Neural crest cell (in vitro differentiated cells): ENCODE measurements at regions not wholly inside any gene's neighbourhood (a gene's known extent, or its start where the extent isn't known, plus 50 kb on each side); places are given as distances from the start of the nearest gene placed in this dataset.

Source experiments
- DNase-seq: peaks from one replicate; pipeline ENCODE4 v3.0.0; 2021; ENCODE audit warnings: low read depth, mixed read lengths, low spot score
- H3K27ac Mint-ChIP-seq: one replicate; pipeline ENCODE4 v1.8.0; 2021; ENCODE audit warnings: mild to moderate bottlenecking, mixed read lengths; ENCODE audit not compliant: unreplicated experiment
- H3K27me3 Mint-ChIP-seq: 2 replicates; pipeline ENCODE4 v1.8.0; 2021; ENCODE audit warnings: low read depth, mild to moderate bottlenecking, mixed read lengths
- H3K36me3 Mint-ChIP-seq: 2 replicates; pipeline ENCODE4 v1.8.0; 2021; ENCODE audit warnings: low read depth, mild to moderate bottlenecking, mixed read lengths
- H3K4me1 Mint-ChIP-seq: 2 replicates; pipeline ENCODE4 v1.8.0; 2021; ENCODE audit warnings: mixed read lengths
- H3K4me3 Mint-ChIP-seq: one replicate; pipeline ENCODE4 v1.8.0; 2021; ENCODE audit warnings: mild to moderate bottlenecking, mixed read lengths
- H3K9me3 Mint-ChIP-seq: 2 replicates; pipeline ENCODE4 v1.8.0; 2021; ENCODE audit warnings: mixed read lengths
- TF ChIP-seq, protein P1 (sequence below): fragments of 200-600 bp; sonication (generic); conservative IDR thresholded peaks from 2 replicates; pipeline ENCODE4 v1.5.0; 2021; ENCODE audit warnings: antibody characterized with exemption, mild to moderate bottlenecking

DNA sequence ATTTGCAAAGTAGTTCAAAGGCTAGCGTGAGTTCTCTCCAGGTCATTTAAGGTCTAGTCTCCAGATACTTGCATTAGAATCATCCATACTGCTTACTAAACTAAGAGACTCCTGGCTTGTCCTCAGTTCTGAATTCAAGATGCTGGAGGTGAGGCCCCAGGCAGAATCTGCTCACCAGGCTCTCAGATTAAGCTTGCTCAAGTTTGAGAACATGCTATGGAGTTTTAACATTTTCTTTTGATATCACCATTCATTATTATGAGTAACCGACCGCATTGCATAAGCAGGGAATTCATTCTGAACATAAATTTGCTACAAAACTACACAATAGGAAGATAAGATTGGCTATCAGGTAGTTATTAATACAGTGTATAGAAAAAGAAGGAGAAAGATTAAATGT, 409.7 kb upstream of the FANCL start:
- no peak overlapping the region for H3K27ac Mint-ChIP-seq
- H3K27me3 Mint-ChIP-seq, result no peaks in the 10 kb centered on the region
- DNase-seq, result no peak
- no peaks in the 10 kb centered on the region for H3K36me3 Mint-ChIP-seq
- no peaks in the 10 kb centered on the region for H3K4me1 Mint-ChIP-seq
- TF ChIP-seq, protein P1, sequence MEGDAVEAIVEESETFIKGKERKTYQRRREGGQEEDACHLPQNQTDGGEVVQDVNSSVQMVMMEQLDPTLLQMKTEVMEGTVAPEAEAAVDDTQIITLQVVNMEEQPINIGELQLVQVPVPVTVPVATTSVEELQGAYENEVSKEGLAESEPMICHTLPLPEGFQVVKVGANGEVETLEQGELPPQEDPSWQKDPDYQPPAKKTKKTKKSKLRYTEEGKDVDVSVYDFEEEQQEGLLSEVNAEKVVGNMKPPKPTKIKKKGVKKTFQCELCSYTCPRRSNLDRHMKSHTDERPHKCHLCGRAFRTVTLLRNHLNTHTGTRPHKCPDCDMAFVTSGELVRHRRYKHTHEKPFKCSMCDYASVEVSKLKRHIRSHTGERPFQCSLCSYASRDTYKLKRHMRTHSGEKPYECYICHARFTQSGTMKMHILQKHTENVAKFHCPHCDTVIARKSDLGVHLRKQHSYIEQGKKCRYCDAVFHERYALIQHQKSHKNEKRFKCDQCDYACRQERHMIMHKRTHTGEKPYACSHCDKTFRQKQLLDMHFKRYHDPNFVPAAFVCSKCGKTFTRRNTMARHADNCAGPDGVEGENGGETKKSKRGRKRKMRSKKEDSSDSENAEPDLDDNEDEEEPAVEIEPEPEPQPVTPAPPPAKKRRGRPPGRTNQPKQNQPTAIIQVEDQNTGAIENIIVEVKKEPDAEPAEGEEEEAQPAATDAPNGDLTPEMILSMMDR, result no peak
- H3K4me3 Mint-ChIP-seq, result no peak overlapping the region
- H3K9me3 Mint-ChIP-seq, result no peaks in the 10 kb centered on the region

DNA sequence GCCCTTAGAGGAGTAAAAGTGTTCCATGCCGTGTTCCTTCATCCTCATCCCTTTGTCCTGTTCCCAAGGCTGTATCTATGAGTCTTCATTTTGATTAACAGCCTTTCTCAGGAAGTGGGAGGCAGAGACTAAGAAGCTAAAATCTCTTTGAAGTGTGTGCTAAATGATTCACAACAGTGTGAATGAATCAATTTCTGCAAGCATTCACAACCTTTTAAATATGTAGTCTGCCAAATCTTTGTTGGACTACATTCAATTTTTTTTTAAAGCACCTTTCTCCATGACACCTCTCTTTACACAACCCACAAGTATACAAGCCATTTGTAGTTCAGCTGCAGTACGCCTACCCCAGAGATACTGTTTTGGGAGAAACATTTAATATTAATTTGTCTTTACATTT, 408.6 kb upstream of the FANCL start:
- no peak overlapping the region for H3K4me3 Mint-ChIP-seq
- H3K27ac Mint-ChIP-seq, result no peak overlapping the region
- H3K4me1 Mint-ChIP-seq, result no peaks in the 10 kb centered on the region
- no peaks in the 10 kb centered on the region for H3K9me3 Mint-ChIP-seq
- TF ChIP-seq, protein P1, result no peak
- H3K27me3 Mint-ChIP-seq, result no peaks in the 10 kb centered on the region
- no peak for DNase-seq
- no peaks in the 10 kb centered on the region for H3K36me3 Mint-ChIP-seq

DNA sequence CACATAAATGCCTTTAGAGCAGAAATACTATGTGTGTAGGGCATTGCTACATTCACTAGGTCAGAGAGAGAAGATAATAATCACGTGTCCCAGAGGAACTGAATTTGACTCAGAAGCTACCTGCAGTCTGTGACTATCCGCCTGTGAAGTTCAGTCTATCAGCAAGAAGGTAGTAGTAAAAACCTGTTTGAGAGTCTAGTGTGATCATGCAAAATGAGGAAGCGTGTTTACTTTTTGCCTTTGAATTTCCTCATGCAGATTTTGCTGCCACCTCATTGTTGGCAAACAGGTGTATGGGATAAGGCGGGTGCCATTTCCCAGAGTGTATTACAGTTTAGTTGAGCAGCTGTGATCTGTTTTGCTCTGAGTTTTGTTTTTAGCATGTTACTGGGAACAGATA, 403.9 kb upstream of the FANCL start:
- no peaks in the 10 kb centered on the region for H3K27me3 Mint-ChIP-seq
- no peak overlapping the region for H3K4me3 Mint-ChIP-seq
- no peak overlapping the region for H3K27ac Mint-ChIP-seq
- DNase-seq, result no peak
- no peaks in the 10 kb centered on the region for H3K9me3 Mint-ChIP-seq
- H3K36me3 Mint-ChIP-seq, result no peaks in the 10 kb centered on the region
- TF ChIP-seq, protein P1, result no peak
- H3K4me1 Mint-ChIP-seq, result no peaks in the 10 kb centered on the region

DNA sequence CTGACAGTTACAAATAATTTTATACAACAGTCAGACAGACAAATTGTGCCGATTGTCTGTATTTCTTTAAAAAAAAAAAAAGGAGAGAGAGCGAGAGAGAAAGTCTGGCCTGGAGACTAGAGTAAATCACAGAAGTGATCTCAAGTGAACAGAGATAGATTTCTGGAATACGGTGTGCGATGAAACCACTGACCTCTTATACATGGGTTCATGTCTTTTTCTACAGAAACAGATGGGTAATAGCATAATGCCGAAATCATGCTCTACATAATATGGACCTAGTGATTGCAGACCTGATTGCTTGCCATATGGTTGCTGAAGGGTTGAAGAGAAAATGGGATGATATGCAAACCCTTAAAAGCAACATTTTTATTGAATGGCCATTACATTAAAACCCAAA, 403.3 kb upstream of the FANCL start:
- H3K9me3 Mint-ChIP-seq, result no peaks in the 10 kb centered on the region
- no peak overlapping the region for H3K4me3 Mint-ChIP-seq
- no peak for DNase-seq
- TF ChIP-seq, protein P1, result no peak
- no peaks in the 10 kb centered on the region for H3K4me1 Mint-ChIP-seq
- H3K27me3 Mint-ChIP-seq, result no peaks in the 10 kb centered on the region
- H3K36me3 Mint-ChIP-seq, result no peaks in the 10 kb centered on the region
- H3K27ac Mint-ChIP-seq, result no peak overlapping the region

DNA sequence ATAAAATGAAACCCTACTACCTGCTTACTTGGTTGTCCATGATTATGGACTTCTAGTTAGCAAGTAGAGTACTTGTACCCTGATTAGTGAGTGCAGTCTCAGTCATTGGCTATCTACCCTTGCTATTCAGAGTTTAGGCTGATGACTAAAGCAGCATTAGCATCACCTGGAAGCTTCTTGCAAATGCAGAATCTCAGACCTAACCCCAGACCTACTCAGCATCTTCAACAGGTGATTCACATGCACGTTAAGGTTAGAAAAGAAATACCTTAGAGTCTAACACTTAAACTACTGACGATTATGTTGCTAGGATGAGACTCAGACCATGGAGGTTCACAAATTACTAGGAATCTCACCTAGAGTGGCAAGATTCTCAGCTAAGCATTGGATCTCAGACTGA, 399.9 kb upstream of the FANCL start:
- TF ChIP-seq, protein P1, result no peak
- H3K4me3 Mint-ChIP-seq, result no peak overlapping the region

DNA sequence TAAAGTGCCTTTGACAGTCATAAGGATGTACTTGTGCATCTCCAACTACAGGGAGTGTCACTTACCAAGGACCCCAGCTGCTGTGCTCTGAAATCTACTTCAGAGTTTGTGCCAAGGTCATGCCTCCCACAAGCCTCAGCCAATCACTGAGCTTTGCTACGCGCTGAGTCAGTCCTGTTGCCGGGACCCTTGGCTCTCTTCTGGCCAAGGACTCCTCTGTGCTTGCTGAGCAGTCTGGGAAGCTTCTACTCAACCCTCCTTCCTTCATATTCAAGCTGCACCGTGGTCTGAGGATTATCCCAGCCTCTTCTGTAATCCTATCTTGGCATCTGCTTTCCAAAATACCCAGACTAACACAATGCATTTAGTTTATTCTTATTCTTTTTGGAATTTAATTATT, 398.9 kb upstream of the FANCL start:
- Mint-ChIP-seq H3K27me3 (no peaks in the 10 kb centered on the region), H3K9me3 (no peaks in the 10 kb centered on the region), H3K27ac (no peak overlapping the region), H3K4me3 (no peak overlapping the region), H3K4me1 (no peaks in the 10 kb centered on the region), H3K36me3 (no peaks in the 10 kb centered on the region)
- TF ChIP-seq, protein P1, result no peak
- no peak for DNase-seq

More for the DNA sequence above, 399.9 kb upstream of the FANCL start:
- Mint-ChIP-seq H3K4me1 (no peaks in the 10 kb centered on the region), H3K9me3 (no peaks in the 10 kb centered on the region), H3K36me3 (no peaks in the 10 kb centered on the region), H3K27ac (no peak overlapping the region), H3K27me3 (no peaks in the 10 kb centered on the region)
- DNase-seq, result no peak
